ENCODE measurements at regions not wholly inside any gene's neighbourhood (a gene's known extent, or its start where the extent isn't known, plus 50 kb on each side); places are given as distances from the start of the nearest gene placed in this dataset.

DNA sequence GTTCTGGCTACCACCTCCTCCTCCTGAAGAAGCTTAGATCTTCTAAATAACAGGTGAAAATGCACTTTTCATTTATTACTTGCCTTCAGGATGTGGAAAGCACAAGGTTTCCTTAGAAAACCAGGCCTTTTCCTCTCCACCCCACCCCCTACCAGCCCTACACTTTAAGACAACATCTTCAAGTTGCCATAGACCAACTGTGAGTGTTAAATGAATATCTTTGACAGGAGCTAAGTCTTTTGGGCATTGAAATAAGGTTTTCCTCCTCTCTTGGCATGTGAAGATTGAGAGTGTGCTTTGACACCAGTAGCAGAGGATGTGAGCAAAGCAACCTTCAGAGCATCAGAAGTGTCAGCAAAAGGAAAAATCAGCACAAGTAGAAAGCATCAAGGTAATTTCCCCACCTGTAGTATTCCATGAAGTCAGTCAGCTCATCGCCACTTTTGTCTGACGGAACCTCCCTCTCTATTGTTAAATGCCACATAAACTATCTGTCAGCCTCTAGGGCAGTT is 532.3 kb upstream of the MMS22L start:
- H3K27ac ChIP-seq = no peak overlapping the region
- H2AFZ ChIP-seq = no peak overlapping the region
- in situ Hi-C loops (cut with MboI) = no loop called here
- 63 to 70% methylated on average over 2 of the region's 2 CpGs for WGBS, 2 experiments (ENCODE audit: low coverage in 1 of 2, low lambda C conversion rate in 2 of 2, missing lambda C conversion rate in 2 of 2)
- no peaks in the 10 kb centered on the region for H3K9me3 ChIP-seq (ENCODE audit: low read depth)
- H3K4me3 ChIP-seq = no peak overlapping the region
- H3K4me1 ChIP-seq (ENCODE audit: insufficient read depth) = no peaks in the 10 kb centered on the region
- H3F3A ChIP-seq (ENCODE audit: insufficient read depth) = no peaks in the 10 kb centered on the region
- H3K36me3 ChIP-seq (ENCODE audit: low read depth) = no peaks in the 10 kb centered on the region
- H3K9ac ChIP-seq = no peak overlapping the region
- no peaks in the 10 kb centered on the region for H3K9me2 ChIP-seq (ENCODE audit: insufficient read depth)
- H3K4me2 ChIP-seq (ENCODE audit: unreplicated experiment) = no peak overlapping the region
- no peaks in the 10 kb centered on the region for H3K79me2 ChIP-seq (ENCODE audit: insufficient read depth)
- TF ChIP-seq EZH2 (IDR thresholded peaks at IDR 0.05; ENCODE audit: insufficient read depth, poor library complexity, severe bottlenecking) = no peak
- TF ChIP-seq EZH2phosphoT487 (IDR thresholded peaks at IDR 0.05; ENCODE audit: insufficient read depth, low read depth) = no peak
- DNase-seq = no peak
- H4K20me1 ChIP-seq (ENCODE audit: insufficient read depth) = no peaks in the 10 kb centered on the region
- 0 out of 2 replicates have a peak, but pooled peaks cover 13% of the 10 kb centered on the region for H3K27me3 ChIP-seq (replicated peaks; ENCODE audit: insufficient read depth)

- Histone ChIP-seq H3K9ac (no peak overlapping the region), H3K4me2 (ENCODE audit: unreplicated experiment) (no peak overlapping the region), H3K27ac (no peak overlapping the region), H3F3A (ENCODE audit: insufficient read depth) (no peaks in the 10 kb centered on the region), H3K9me3 (ENCODE audit: low read depth) (no peaks in the 10 kb centered on the region), H4K20me1 (ENCODE audit: insufficient read depth) (no peaks in the 10 kb centered on the region), H3K27me3 (replicated peaks; ENCODE audit: insufficient read depth) (0 out of 2 replicates have a peak, but pooled peaks cover 13% of the 10 kb centered on the region), H3K4me1 (ENCODE audit: insufficient read depth) (no peaks in the 10 kb centered on the region), H3K9me2 (ENCODE audit: insufficient read depth) (no peaks in the 10 kb centered on the region), H3K4me3 (no peak overlapping the region), H3K79me2 (ENCODE audit: insufficient read depth) (no peaks in the 10 kb centered on the region), H3K36me3 (ENCODE audit: low read depth) (no peaks in the 10 kb centered on the region), H2AFZ (no peak overlapping the region)
- DNase-seq = no peak
- 4 to 20% methylated on average over 2 of the region's 2 CpGs for WGBS, 2 experiments (ENCODE audit: low coverage in 1 of 2, low lambda C conversion rate in 2 of 2, missing lambda C conversion rate in 2 of 2)
- in situ Hi-C loops (cut with MboI) = no loop called here
- TF ChIP-seq EZH2 (IDR thresholded peaks at IDR 0.05; ENCODE audit: insufficient read depth, poor library complexity, severe bottlenecking) (no peak), EZH2phosphoT487 (IDR thresholded peaks at IDR 0.05; ENCODE audit: insufficient read depth, low read depth) (no peak)
Observed at GRCh38 chr6:97816526-97816925, 533.5 kb upstream of the MMS22L start.

DNA sequence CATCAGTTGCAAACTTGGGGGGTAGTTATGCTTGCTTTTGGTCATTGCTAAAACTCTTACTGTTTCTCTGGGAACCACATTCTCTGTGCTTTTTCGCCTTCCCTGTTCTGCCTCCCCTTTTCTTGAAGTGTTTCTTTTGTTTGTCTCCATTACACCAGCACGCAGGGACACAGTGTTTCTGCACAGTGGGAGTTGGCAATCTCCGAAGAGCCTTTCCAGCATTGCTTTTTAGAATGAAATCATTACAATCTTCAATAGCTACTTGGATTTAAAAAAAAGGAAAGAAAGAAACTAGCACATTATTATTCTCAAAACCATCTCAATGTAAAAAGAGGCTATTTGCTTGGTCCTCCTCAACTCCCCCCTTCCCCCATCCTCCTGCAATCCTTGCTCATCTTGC is 536.7 kb upstream of the MMS22L start:
- no peaks in the 10 kb centered on the region for H4K20me1 ChIP-seq (ENCODE audit: insufficient read depth)
- H3K79me2 ChIP-seq (ENCODE audit: insufficient read depth) = no peaks in the 10 kb centered on the region
- H3K27me3 ChIP-seq (replicated peaks; ENCODE audit: insufficient read depth) = 0 out of 2 replicates have a peak, but pooled peaks cover 13% of the 10 kb centered on the region
- TF ChIP-seq EZH2 (IDR thresholded peaks at IDR 0.05; ENCODE audit: insufficient read depth, poor library complexity, severe bottlenecking) (no peak), EZH2phosphoT487 (IDR thresholded peaks at IDR 0.05; ENCODE audit: insufficient read depth, low read depth) (no peak)
- H2AFZ ChIP-seq = no peak overlapping the region
- H3K4me2 ChIP-seq (ENCODE audit: unreplicated experiment) = no peak overlapping the region
- H3F3A ChIP-seq (ENCODE audit: insufficient read depth) = no peaks in the 10 kb centered on the region
- no peaks in the 10 kb centered on the region for H3K4me1 ChIP-seq (ENCODE audit: insufficient read depth)
- H3K9me2 ChIP-seq (ENCODE audit: insufficient read depth) = no peaks in the 10 kb centered on the region
- WGBS, 2 experiments (ENCODE audit: low coverage in 1 of 2, low lambda C conversion rate in 2 of 2, missing lambda C conversion rate in 2 of 2) = 5 to 11% methylated on average over 3 of the region's 3 CpGs
- in situ Hi-C loops (cut with MboI) = no loop called here
- H3K27ac ChIP-seq = no peak overlapping the region
- no peak overlapping the region for H3K9ac ChIP-seq
- H3K9me3 ChIP-seq (ENCODE audit: low read depth) = no peaks in the 10 kb centered on the region
- DNase-seq = no peak
- no peak overlapping the region for H3K4me3 ChIP-seq
- H3K36me3 ChIP-seq (ENCODE audit: low read depth) = no peaks in the 10 kb centered on the region

DNA sequence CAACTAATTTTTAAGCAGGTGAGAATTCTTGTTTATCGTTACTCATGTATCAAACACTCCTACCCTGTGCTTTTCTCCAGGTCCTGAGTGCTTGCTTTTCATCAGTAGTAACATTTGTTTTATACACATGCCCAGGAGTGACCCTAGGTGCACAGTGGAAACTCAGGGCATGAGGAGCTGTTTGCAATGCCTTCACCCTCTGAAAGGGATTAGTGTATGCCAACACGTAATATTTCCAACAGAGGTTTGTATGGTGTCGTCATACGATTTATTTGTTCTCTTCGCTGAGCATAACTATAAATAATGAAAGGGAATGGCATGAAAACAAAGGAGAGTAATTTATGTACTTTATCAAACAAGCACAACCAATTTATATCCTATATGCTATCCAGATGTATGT is 537.4 kb upstream of the MMS22L start:
- Histone ChIP-seq H3K4me1 (ENCODE audit: insufficient read depth) (no peaks in the 10 kb centered on the region), H3K4me3 (no peak overlapping the region), H3K9ac (no peak overlapping the region), H3K9me2 (ENCODE audit: insufficient read depth) (no peaks in the 10 kb centered on the region), H3K9me3 (ENCODE audit: low read depth) (no peaks in the 10 kb centered on the region), H3K79me2 (ENCODE audit: insufficient read depth) (no peaks in the 10 kb centered on the region), H2AFZ (no peak overlapping the region), H3K36me3 (ENCODE audit: low read depth) (no peaks in the 10 kb centered on the region), H3K4me2 (ENCODE audit: unreplicated experiment) (no peak overlapping the region), H3K27ac (no peak overlapping the region), H3K27me3 (replicated peaks; ENCODE audit: insufficient read depth) (peaks cover 17% of the 10 kb centered on the region; the same call in 1 of the 2 replicates), H4K20me1 (ENCODE audit: insufficient read depth) (no peaks in the 10 kb centered on the region), H3F3A (ENCODE audit: insufficient read depth) (no peaks in the 10 kb centered on the region)
- 91 to 92% methylated on average over 5 of the region's 5 CpGs for WGBS, 2 experiments (ENCODE audit: low coverage in 1 of 2, low lambda C conversion rate in 2 of 2, missing lambda C conversion rate in 2 of 2)
- TF ChIP-seq EZH2 (IDR thresholded peaks at IDR 0.05; ENCODE audit: insufficient read depth, poor library complexity, severe bottlenecking) (no peak), EZH2phosphoT487 (IDR thresholded peaks at IDR 0.05; ENCODE audit: insufficient read depth, low read depth) (no peak)
- in situ Hi-C loops (cut with MboI) = no loop called here
- no peak for DNase-seq

- Histone ChIP-seq H3K4me3 (no peak overlapping the region), H3K9me2 (ENCODE audit: insufficient read depth) (no peaks in the 10 kb centered on the region), H3K36me3 (ENCODE audit: low read depth) (no peaks in the 10 kb centered on the region), H3F3A (ENCODE audit: insufficient read depth) (no peaks in the 10 kb centered on the region), H2AFZ (no peak overlapping the region), H3K9me3 (ENCODE audit: low read depth) (no peaks in the 10 kb centered on the region), H3K9ac (no peak overlapping the region), H3K27ac (no peak overlapping the region), H4K20me1 (ENCODE audit: insufficient read depth) (no peaks in the 10 kb centered on the region), H3K27me3 (replicated peaks; ENCODE audit: insufficient read depth) (peaks cover 17% of the 10 kb centered on the region; the same call in 1 of the 2 replicates), H3K79me2 (ENCODE audit: insufficient read depth) (no peaks in the 10 kb centered on the region), H3K4me2 (ENCODE audit: unreplicated experiment) (no peak overlapping the region), H3K4me1 (ENCODE audit: insufficient read depth) (no peaks in the 10 kb centered on the region)
- no peak for DNase-seq
- in situ Hi-C loops (cut with MboI) = no loop called here
- WGBS, 2 experiments (ENCODE audit: low coverage in 1 of 2, low lambda C conversion rate in 2 of 2, missing lambda C conversion rate in 2 of 2) = 50 to 56% methylated on average over 2 of the region's 2 CpGs
- TF ChIP-seq EZH2phosphoT487 (IDR thresholded peaks at IDR 0.05; ENCODE audit: insufficient read depth, low read depth) (no peak), EZH2 (IDR thresholded peaks at IDR 0.05; ENCODE audit: insufficient read depth, poor library complexity, severe bottlenecking) (no peak)
Observed at GRCh38 chr6:97822632-97823031, 539.6 kb upstream of the MMS22L start.

All from GM23248 (cell line).